ENCODE measurements at regions not wholly inside any gene's neighbourhood (a gene's known extent, or its start where the extent isn't known, plus 50 kb on each side); places are given as distances from the start of the nearest gene placed in this dataset.

DNA sequence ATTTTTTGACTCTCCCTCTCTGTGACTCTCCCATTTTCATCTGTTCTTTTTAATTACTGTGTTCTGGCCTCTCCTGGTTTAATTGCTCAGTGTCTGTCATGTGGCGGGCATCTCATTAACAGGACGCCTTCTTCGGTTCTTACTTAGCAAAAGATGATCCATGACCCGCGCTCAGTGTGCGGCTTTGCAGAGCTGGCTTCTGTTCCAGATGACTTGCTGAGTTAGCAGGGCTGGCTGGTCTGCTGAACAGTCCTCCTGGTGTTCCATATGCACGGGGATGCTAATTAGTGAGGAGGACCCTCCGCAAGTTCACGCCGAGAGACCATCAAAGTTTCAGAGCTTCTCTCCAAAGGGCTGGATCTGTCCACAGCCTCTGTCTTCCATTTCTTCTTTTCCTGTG lies 258.6 kb upstream of the MKI67 start:
- no peak for DNase-seq
- H3K27ac Mint-ChIP-seq = no peak overlapping the region
- ChIA-PET CTCF (interaction anchor here (0.6 kb wide), 1 partner anchor 173 kb away, joined by 3 read pairs; no protein-coding TSS in a partner anchor), POLR2A (no interaction called here)
- ATAC-seq = no peak
- no peaks in the 10 kb centered on the region for H3K36me3 Mint-ChIP-seq (ENCODE audit: low read depth)
- H3K4me3 Mint-ChIP-seq = no peak overlapping the region
- no peaks in the 10 kb centered on the region for H3K27me3 Mint-ChIP-seq (ENCODE audit: low read depth)
- no peaks in the 10 kb centered on the region for H3K4me1 Mint-ChIP-seq (ENCODE audit: low read depth)
- H3K9me3 Mint-ChIP-seq (ENCODE audit: insufficient read depth) = no peaks in the 10 kb centered on the region

DNA sequence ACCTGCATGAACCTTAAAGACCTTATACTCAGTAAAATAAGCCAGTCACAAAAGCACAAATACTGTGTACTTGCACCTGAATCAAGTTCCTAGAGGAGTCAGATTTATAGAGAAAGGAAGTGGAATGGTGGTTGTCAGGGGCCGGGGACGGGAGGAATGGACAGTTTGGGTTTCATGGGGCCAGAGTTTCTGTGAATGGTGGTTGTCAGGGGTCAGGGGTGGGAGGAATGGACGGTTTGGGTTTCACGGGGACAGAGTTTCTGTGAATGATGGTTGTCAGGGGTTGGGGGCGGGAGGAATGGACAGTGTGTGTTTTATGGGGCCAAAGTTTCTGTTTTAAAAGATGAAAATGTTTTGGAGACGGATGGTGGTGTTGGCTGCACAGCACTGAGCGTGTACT lies 260.0 kb upstream of the MKI67 start:
- Mint-ChIP-seq H3K36me3 (ENCODE audit: low read depth) (no peaks in the 10 kb centered on the region), H3K27ac (no peak overlapping the region), H3K4me3 (no peak overlapping the region), H3K4me1 (ENCODE audit: low read depth) (no peaks in the 10 kb centered on the region), H3K27me3 (ENCODE audit: low read depth) (no peaks in the 10 kb centered on the region), H3K9me3 (ENCODE audit: insufficient read depth) (no peaks in the 10 kb centered on the region)
- no peak for DNase-seq
- no peak for ATAC-seq
- ChIA-PET POLR2A (no interaction called here), CTCF (no interaction called here)

DNA sequence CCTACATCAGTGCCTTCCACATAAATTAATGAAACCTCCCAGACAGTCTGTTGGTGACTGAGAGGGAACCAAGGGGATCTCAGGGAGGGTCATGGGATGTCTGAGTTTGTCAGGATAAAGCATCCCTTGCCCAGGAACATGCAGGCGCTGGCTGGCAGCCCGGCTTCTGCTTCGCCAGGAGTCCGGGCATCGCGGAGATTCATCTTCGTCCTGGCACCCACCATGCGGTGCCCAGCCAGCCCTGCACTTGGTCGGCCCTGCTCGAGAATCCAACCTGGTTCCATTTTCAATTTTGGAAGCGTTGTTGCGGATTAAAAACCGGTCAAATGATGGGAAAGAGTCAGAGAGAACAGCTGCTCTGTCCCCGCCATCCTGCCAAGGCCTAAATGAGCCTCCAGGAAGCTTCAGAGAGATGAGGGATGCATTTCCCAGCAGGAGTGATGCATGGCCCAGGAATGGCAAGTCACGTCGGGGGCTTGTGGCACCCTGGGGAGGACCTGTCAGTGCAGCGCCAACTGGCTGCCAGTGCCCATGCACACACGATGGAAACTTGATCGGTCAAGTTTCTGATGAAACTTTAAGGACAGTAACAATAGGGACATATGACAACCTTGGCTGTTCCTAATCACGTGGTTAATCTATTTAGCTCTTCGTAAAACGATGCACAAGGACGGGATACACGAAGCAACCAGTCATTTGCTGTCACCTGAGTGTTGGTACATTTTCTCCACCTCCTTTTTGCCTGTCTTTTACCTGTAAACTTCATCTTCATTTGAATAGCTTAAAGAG lies 260.8 kb upstream of the MKI67 start:
- H3K27ac Mint-ChIP-seq = no peak overlapping the region
- H3K27me3 Mint-ChIP-seq (ENCODE audit: low read depth) = no peaks in the 10 kb centered on the region
- POLR2A ChIA-PET = no interaction called here
- DNase-seq (no peak), ATAC-seq (no peak)
- CTCF ChIA-PET = no interaction called here
- H3K36me3 Mint-ChIP-seq (ENCODE audit: low read depth) = no peaks in the 10 kb centered on the region
- H3K4me1 Mint-ChIP-seq (ENCODE audit: low read depth) = no peaks in the 10 kb centered on the region
- H3K4me3 Mint-ChIP-seq = no peak overlapping the region
- no peaks in the 10 kb centered on the region for H3K9me3 Mint-ChIP-seq (ENCODE audit: insufficient read depth)

DNA sequence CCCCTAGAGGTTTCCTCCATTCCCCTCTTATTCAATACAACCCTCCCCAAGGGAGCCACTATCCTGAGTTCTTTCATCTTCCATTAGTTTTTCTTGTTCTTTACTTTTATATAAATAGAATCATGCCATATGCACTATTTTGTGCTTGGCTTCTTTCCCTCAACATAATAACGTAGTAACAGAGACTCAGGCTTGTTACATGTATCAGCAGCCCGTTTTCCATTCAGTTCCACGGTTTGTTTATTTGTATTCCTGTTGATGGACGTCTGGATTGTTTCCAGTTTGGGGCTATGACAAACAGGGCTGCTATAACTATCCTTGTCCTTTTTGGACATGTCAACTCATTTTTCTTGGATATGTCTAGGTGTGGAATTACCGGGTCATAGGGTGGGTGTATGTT lies 264.4 kb upstream of the MKI67 start:
- Mint-ChIP-seq H3K27me3 (ENCODE audit: low read depth) (no peaks in the 10 kb centered on the region), H3K36me3 (ENCODE audit: low read depth) (no peaks in the 10 kb centered on the region), H3K9me3 (ENCODE audit: insufficient read depth) (no peaks in the 10 kb centered on the region), H3K4me1 (ENCODE audit: low read depth) (no peaks in the 10 kb centered on the region), H3K4me3 (no peak overlapping the region), H3K27ac (no peak overlapping the region)
- ATAC-seq = no peak
- CTCF ChIA-PET = no interaction called here
- no peak for DNase-seq
- POLR2A ChIA-PET = no interaction called here

DNA sequence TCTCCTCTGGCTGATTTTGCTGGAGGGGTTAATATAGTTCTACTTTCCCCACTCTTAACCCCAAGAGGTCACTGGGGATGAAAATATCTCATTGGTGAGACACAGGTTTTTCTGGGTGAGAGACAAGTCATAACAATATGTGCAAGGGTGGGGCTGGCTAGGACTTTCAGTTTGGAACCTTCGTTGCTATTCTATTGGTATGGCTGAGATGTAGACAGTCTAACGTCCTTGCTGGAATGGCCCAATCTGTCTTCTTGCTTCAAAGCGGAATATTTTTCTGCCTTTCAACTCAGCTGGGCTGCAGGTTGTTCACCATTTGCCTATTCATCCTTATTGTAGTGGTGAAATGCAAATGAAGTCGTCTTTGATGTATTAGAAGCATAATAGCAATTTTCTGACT lies 267.3 kb upstream of the MKI67 start:
- Mint-ChIP-seq H3K4me3 (no peak overlapping the region), H3K4me1 (ENCODE audit: low read depth) (no peaks in the 10 kb centered on the region), H3K36me3 (ENCODE audit: low read depth) (no peaks in the 10 kb centered on the region), H3K27me3 (ENCODE audit: low read depth) (no peaks in the 10 kb centered on the region), H3K27ac (no peak overlapping the region), H3K9me3 (ENCODE audit: insufficient read depth) (no peaks in the 10 kb centered on the region)
- ChIA-PET POLR2A (no interaction called here), CTCF (no interaction called here)
- no peak for ATAC-seq
- no peak for DNase-seq

DNA sequence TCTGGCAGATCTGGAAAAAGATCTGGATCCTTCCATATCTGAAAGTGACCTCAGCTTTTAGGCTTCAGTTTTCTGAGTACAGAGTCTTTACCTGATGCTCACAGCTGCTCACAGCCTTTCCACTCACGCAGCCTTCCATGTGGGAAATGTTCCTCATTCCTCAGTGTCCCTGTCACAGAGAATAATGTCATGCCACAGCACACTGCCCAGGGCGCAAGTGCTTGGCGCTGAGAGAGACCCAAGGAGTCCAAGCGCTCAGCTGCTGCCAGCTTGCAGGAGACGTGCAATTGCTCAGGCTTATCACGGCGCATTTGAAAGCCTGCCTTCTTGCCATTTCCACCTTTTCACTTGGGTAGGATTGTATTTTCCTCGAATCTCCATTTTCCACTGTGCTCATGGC lies 271.9 kb upstream of the MKI67 start:
- Mint-ChIP-seq H3K4me3 (no peak overlapping the region), H3K27me3 (ENCODE audit: low read depth) (no peaks in the 10 kb centered on the region), H3K27ac (no peak overlapping the region), H3K36me3 (ENCODE audit: low read depth) (no peaks in the 10 kb centered on the region), H3K4me1 (ENCODE audit: low read depth) (no peaks in the 10 kb centered on the region), H3K9me3 (ENCODE audit: insufficient read depth) (no peaks in the 10 kb centered on the region)
- CTCF ChIA-PET = no interaction called here
- ATAC-seq (no peak), DNase-seq (no peak)
- POLR2A ChIA-PET = no interaction called here

DNA sequence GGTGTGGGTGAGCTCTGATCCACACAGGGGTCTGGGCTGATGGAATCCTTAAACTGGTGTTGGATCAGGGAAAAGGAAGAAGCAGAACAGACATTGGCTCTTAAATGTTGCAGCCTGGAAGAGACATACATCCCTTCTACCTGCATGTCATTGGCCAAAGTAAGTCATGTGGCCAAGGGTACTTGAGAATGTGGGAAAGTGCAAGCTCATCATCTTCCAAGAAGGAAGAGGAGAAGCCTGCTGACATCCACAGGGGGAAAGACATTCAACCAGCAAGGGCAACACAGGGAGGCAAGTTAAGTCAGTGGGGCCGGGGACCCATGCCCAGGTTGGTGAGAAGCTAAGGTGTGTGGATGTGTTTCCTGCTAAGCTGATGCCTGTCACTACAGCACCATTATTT lies 272.8 kb upstream of the MKI67 start:
- H3K27ac Mint-ChIP-seq = no peak overlapping the region
- H3K36me3 Mint-ChIP-seq (ENCODE audit: low read depth) = no peaks in the 10 kb centered on the region
- ChIA-PET POLR2A (no interaction called here), CTCF (no interaction called here)
- DNase-seq = no peak
- H3K9me3 Mint-ChIP-seq (ENCODE audit: insufficient read depth) = no peaks in the 10 kb centered on the region
- no peaks in the 10 kb centered on the region for H3K4me1 Mint-ChIP-seq (ENCODE audit: low read depth)
- no peak overlapping the region for H3K4me3 Mint-ChIP-seq
- H3K27me3 Mint-ChIP-seq (ENCODE audit: low read depth) = no peaks in the 10 kb centered on the region
- ATAC-seq = no peak

DNA sequence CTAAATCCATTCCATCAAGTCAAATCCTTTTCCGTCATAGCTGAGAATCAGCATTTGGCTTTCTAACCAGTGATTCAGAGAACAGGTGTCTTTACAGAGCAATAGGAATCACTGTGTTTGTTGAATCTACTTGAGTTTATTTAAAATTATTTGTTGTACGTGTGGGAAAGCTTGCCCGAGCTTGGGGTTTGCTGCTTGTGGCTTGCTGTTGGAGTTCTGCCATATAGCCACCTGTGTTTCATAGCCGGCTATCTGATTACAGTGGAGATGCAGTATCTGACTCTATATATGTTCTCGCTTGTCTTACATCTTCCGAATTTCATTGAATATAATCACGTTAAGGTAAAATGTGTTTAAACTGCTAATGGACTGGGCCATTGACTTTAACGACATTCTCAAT lies 274.3 kb upstream of the MKI67 start:
- ATAC-seq (no peak), DNase-seq (no peak)
- Mint-ChIP-seq H3K27me3 (ENCODE audit: low read depth) (no peaks in the 10 kb centered on the region), H3K9me3 (ENCODE audit: insufficient read depth) (no peaks in the 10 kb centered on the region), H3K4me1 (ENCODE audit: low read depth) (no peaks in the 10 kb centered on the region), H3K36me3 (ENCODE audit: low read depth) (no peaks in the 10 kb centered on the region), H3K27ac (no peak overlapping the region), H3K4me3 (no peak overlapping the region)
- CTCF ChIA-PET = no interaction called here
- POLR2A ChIA-PET = no interaction called here

DNA sequence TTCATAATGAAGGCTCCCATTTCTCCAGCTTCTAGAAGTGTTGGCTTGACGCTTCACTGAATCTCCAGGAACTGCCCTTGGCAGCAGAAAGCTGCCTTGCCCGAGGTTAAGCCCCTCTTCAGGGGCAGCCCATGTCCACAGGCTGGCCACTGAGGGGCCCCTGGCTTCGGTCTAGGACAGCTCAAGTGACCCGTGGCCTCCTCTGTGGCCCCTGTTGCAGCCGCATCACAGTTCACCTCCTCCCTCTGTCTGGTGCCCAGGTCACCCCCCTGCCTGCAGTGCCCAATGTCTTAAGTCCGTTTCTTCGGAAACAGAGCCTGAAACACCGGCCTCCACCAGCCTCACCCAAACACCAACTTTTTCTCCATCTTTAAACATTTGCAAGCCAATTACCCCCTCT lies 279.2 kb upstream of the MKI67 start:
- H3K4me1 Mint-ChIP-seq (ENCODE audit: low read depth) = no peaks in the 10 kb centered on the region
- ChIA-PET CTCF (no interaction called here), POLR2A (no interaction called here)
- H3K9me3 Mint-ChIP-seq (ENCODE audit: insufficient read depth) = no peaks in the 10 kb centered on the region
- ATAC-seq (no peak), DNase-seq (no peak)
- no peaks in the 10 kb centered on the region for H3K36me3 Mint-ChIP-seq (ENCODE audit: low read depth)
- no peaks in the 10 kb centered on the region for H3K27me3 Mint-ChIP-seq (ENCODE audit: low read depth)
- H3K27ac Mint-ChIP-seq = no peak overlapping the region
- no peak overlapping the region for H3K4me3 Mint-ChIP-seq

DNA sequence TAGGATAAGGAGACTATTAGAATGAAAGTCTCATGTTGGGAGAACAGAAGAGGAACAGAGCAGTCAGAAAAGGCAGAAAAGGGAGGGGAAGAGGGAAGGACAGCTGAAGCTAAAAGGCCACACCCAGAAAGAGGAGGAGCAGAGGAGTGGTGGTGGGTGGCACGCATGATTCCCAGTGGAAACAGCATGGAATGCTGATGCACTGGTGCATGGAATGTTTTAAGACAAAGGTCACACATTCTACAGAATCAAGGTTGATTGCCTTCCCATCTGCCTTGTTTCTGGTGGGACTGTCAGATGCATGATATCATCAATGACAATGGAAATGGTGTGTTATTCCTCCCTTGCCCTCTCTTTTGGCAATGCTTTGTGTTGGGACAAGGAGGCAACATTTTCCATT lies 285.4 kb upstream of the MKI67 start:
- Mint-ChIP-seq H3K27me3 (ENCODE audit: low read depth) (no peaks in the 10 kb centered on the region), H3K36me3 (ENCODE audit: low read depth) (no peaks in the 10 kb centered on the region), H3K4me1 (ENCODE audit: low read depth) (no peaks in the 10 kb centered on the region), H3K27ac (no peak overlapping the region), H3K4me3 (no peak overlapping the region), H3K9me3 (ENCODE audit: insufficient read depth) (no peaks in the 10 kb centered on the region)
- POLR2A ChIA-PET = no interaction called here
- ATAC-seq (no peak), DNase-seq (no peak)
- CTCF ChIA-PET = no interaction called here

DNA sequence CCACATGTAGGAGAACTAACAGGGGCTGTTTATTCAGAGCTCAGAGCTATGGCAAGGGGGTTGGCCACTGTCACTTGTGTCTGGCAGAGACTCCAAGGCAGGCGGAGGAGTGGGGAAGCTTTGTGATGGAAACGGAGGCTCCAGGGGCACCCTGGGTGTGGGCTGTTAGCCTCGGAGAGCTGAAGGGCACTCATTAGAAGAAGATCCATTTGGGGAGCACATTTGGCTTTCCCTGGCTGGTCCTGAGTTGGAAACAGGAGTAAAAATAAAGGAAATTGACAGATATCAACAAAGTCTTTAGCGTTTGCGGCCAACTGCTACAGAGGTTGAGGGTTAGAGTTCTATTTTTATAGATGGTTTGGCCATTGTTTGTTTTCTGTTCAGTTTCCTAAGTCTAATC lies 288.3 kb upstream of the MKI67 start:
- no peak for DNase-seq
- ChIA-PET CTCF (interaction anchor here (0.5 to 1.2 kb wide), 3 partner anchors 14 to 203 kb away, joined by 3 to 4 read pairs (median 3); no protein-coding TSS in a partner anchor), POLR2A (no interaction called here)
- no peaks in the 10 kb centered on the region for H3K27me3 Mint-ChIP-seq (ENCODE audit: low read depth)
- no peak for ATAC-seq
- H3K9me3 Mint-ChIP-seq (ENCODE audit: insufficient read depth) = no peaks in the 10 kb centered on the region
- H3K4me1 Mint-ChIP-seq (ENCODE audit: low read depth) = no peaks in the 10 kb centered on the region
- no peak overlapping the region for H3K4me3 Mint-ChIP-seq
- no peak overlapping the region for H3K27ac Mint-ChIP-seq
- H3K36me3 Mint-ChIP-seq (ENCODE audit: low read depth) = no peaks in the 10 kb centered on the region

DNA sequence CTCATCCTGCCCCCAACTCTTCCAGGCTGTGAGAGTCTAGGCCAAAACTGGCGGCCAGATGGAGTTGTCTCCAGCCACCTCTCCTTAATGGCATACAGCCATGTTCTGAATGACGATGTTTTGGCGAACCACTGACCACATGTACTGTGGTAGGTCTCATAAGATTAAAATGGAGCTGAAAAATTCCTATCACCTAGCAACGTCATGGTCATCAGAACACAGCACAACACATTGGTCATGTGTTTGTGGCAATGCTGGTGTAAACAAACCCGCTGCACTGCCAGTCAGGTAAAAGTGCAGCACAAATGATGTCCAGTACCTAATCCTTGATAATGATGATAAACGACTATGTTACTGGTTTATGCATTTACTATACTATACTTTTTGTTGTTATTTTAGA lies 290.0 kb upstream of the MKI67 start:
- Mint-ChIP-seq H3K27me3 (ENCODE audit: low read depth) (no peaks in the 10 kb centered on the region), H3K9me3 (ENCODE audit: insufficient read depth) (no peaks in the 10 kb centered on the region), H3K4me3 (no peak overlapping the region), H3K27ac (no peak overlapping the region), H3K36me3 (ENCODE audit: low read depth) (no peaks in the 10 kb centered on the region), H3K4me1 (ENCODE audit: low read depth) (no peaks in the 10 kb centered on the region)
- ChIA-PET POLR2A (no interaction called here), CTCF (no interaction called here)
- no peak for DNase-seq
- no peak for ATAC-seq

DNA sequence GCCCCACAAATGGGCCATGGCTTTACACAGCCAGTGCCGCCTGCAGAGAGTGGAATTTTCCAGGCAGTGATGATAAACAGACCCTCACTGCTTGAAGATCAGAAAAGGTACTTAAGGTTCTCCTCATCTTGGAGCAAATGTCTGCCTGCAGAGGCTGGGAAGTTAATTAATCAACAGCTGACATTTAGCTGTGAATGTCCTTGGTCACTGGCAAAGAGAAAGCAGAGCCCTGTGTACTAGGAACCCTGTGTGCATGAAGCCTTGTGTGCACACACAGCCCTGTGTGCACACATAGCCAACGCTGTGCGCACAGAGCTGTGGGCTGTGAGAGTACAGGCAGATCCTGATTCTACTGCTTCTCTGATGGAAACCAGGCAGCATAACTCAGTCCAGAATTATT lies 291.6 kb upstream of the MKI67 start:
- ChIA-PET POLR2A (no interaction called here), CTCF (no interaction called here)
- no peaks in the 10 kb centered on the region for H3K36me3 Mint-ChIP-seq (ENCODE audit: low read depth)
- DNase-seq (no peak), ATAC-seq (no peak)
- H3K9me3 Mint-ChIP-seq (ENCODE audit: insufficient read depth) = no peaks in the 10 kb centered on the region
- H3K4me3 Mint-ChIP-seq = no peak overlapping the region
- no peaks in the 10 kb centered on the region for H3K4me1 Mint-ChIP-seq (ENCODE audit: low read depth)
- H3K27ac Mint-ChIP-seq = no peak overlapping the region
- no peaks in the 10 kb centered on the region for H3K27me3 Mint-ChIP-seq (ENCODE audit: low read depth)
